WTC11 (cell line): ENCODE measurements at regions not wholly inside any gene's neighbourhood (a gene's known extent, or its start where the extent isn't known, plus 50 kb on each side); places are given as distances from the start of the nearest gene placed in this dataset.

Source experiments
- ATAC-seq: fragments of 200-7000 bp; cut with Tn5 transposase; 2 replicates; pipeline ENCODE4 v1.10.0; 2021; ENCODE audit warnings: mild to moderate bottlenecking, moderate library complexity
- CTCF ChIA-PET: fragments of 300-600 bp; sonication (Branson Sonifier 250); formaldehyde crosslinking; loops from one replicate; lab custom pipeline; 2021; ENCODE audit warnings: antibody characterized with exemption; lab: Charles Lee
- POLR2A ChIA-PET: fragments of 350-600 bp; sonication (Branson Sonifier 250); formaldehyde crosslinking; loops from one replicate; lab custom pipeline; 2021; ENCODE audit warnings: antibody characterized with exemption; lab: Charles Lee
- DNase-seq: peaks from one replicate; pipeline ENCODE4 v3.0.0; 2021; ENCODE audit warnings: low spot score
- H3K27ac Mint-ChIP-seq: 2 replicates; pipeline ENCODE4 v1.8.0; 2021; ENCODE audit warnings: mixed read lengths
- H3K27me3 Mint-ChIP-seq: 2 replicates; pipeline ENCODE4 v1.8.0; 2021; ENCODE audit warnings: low read depth, mild to moderate bottlenecking, moderate library complexity, mixed read lengths
- H3K36me3 Mint-ChIP-seq: 2 replicates; pipeline ENCODE4 v1.8.0; 2021; ENCODE audit warnings: mixed read lengths
- H3K4me1 Mint-ChIP-seq: 2 replicates; pipeline ENCODE4 v1.8.0; 2022; ENCODE audit warnings: mixed read lengths
- H3K4me3 Mint-ChIP-seq: 2 replicates; pipeline ENCODE4 v1.8.0; 2021; ENCODE audit warnings: mild to moderate bottlenecking, moderate library complexity, mixed read lengths
- H3K9me3 Mint-ChIP-seq: 2 replicates; pipeline ENCODE4 v1.8.0; 2021; ENCODE audit warnings: mixed read lengths
- ATF2 ChIP-seq: sonication (generic); formaldehyde crosslinking; IDR thresholded peaks from 2 replicates; pipeline ENCODE4 v1.8.1; 2022; ENCODE audit warnings: low read depth, missing genetic modification reagents, borderline replicate concordance
- E2F1 ChIP-seq: sonication (generic); formaldehyde crosslinking; IDR thresholded peaks from 2 replicates; pipeline ENCODE4 v1.8.0; 2022; ENCODE audit warnings: mild to moderate bottlenecking, missing genetic modification reagents
- ERG ChIP-seq: fragments of 250-450 bp; sonication (Bioruptor Pico); IDR thresholded peaks from 2 replicates; pipeline ENCODE4 v1.8.0; 2021; ENCODE audit warnings: mild to moderate bottlenecking
- ESRRA ChIP-seq: sonication (generic); formaldehyde crosslinking; IDR thresholded peaks from 2 replicates; pipeline ENCODE4 v1.8.1; 2022; ENCODE audit warnings: mild to moderate bottlenecking, missing genetic modification reagents, borderline replicate concordance
- FOXP1 ChIP-seq: sonication (generic); formaldehyde crosslinking; IDR thresholded peaks from 2 replicates; pipeline ENCODE4 v1.8.0; 2022; ENCODE audit warnings: missing genetic modification reagents, mild to moderate bottlenecking, moderate library complexity, borderline replicate concordance
- MAX ChIP-seq: sonication (generic); formaldehyde crosslinking; IDR thresholded peaks from 2 replicates; pipeline ENCODE4 v1.8.0; 2022; ENCODE audit warnings: mild to moderate bottlenecking, missing genetic modification reagents
- MLX ChIP-seq: sonication (generic); formaldehyde crosslinking; IDR thresholded peaks from 2 replicates; pipeline ENCODE4 v1.8.1; 2023; ENCODE audit warnings: mild to moderate bottlenecking, missing genetic modification reagents, moderate library complexity
- MXD4 ChIP-seq: fragments of 250-450 bp; sonication (Bioruptor Pico); IDR thresholded peaks from 2 replicates; pipeline ENCODE4 v1.8.0; 2021; ENCODE audit warnings: mild to moderate bottlenecking, moderate library complexity, borderline replicate concordance
- NR2C2 ChIP-seq: sonication (generic); formaldehyde crosslinking; IDR thresholded peaks from 2 replicates; pipeline ENCODE4 v1.8.0; 2022; ENCODE audit warnings: mild to moderate bottlenecking, missing genetic modification reagents
- PRRX2 ChIP-seq: fragments of 250-450 bp; sonication (Bioruptor Pico); IDR thresholded peaks from 2 replicates; pipeline ENCODE4 v1.8.0; 2021; ENCODE audit warnings: mild to moderate bottlenecking
- RELA ChIP-seq: sonication (generic); formaldehyde crosslinking; IDR thresholded peaks from 2 replicates; pipeline ENCODE4 v1.8.1; 2022; ENCODE audit warnings: missing genetic modification reagents, mild to moderate bottlenecking, borderline replicate concordance
- RORB ChIP-seq: fragments of 250-450 bp; sonication (Bioruptor Pico); IDR thresholded peaks from 2 replicates; pipeline ENCODE4 v1.9.0; 2021; ENCODE audit warnings: mild to moderate bottlenecking
- SMAD4 ChIP-seq: sonication (generic); formaldehyde crosslinking; IDR thresholded peaks from 2 replicates; pipeline ENCODE4 v1.8.0; 2022; ENCODE audit warnings: mild to moderate bottlenecking, missing genetic modification reagents
- STAT6 ChIP-seq: sonication (generic); formaldehyde crosslinking; conservative IDR thresholded peaks from 2 replicates; pipeline ENCODE4 v1.8.1; 2023; ENCODE audit warnings: mild to moderate bottlenecking, low read depth, missing genetic modification reagents, moderate library complexity
- TEAD4 ChIP-seq: sonication (generic); formaldehyde crosslinking; IDR thresholded peaks from 2 replicates; pipeline ENCODE4 v1.8.0; 2022; ENCODE audit warnings: mild to moderate bottlenecking, missing genetic modification reagents
- USF2 ChIP-seq: sonication (generic); formaldehyde crosslinking; IDR thresholded peaks from 2 replicates; pipeline ENCODE4 v1.8.1; 2023; ENCODE audit warnings: mild to moderate bottlenecking, missing genetic modification reagents, moderate library complexity
- ZBTB21 ChIP-seq: sonication (generic); formaldehyde crosslinking; IDR thresholded peaks from 2 replicates; pipeline ENCODE4 v1.8.1; 2023; ENCODE audit warnings: mild to moderate bottlenecking, missing genetic modification reagents, borderline replicate concordance
- ZNF281 ChIP-seq: sonication (generic); formaldehyde crosslinking; IDR thresholded peaks from 2 replicates; pipeline ENCODE4 v1.8.0; 2023; ENCODE audit warnings: mild to moderate bottlenecking, missing genetic modification reagents
- ZNF396 ChIP-seq: fragments of 250-450 bp; sonication (Bioruptor Pico); IDR thresholded peaks from 2 replicates; pipeline ENCODE4 v1.8.0; 2021; ENCODE audit warnings: mild to moderate bottlenecking, moderate library complexity, borderline replicate concordance
- ZNF425 ChIP-seq: fragments of 250-450 bp; sonication (Bioruptor Pico); conservative IDR thresholded peaks from 2 replicates; pipeline ENCODE4 v1.9.0; 2021; ENCODE audit warnings: mild to moderate bottlenecking

- no peak overlapping the region for H3K27ac Mint-ChIP-seq
- H3K27me3 Mint-ChIP-seq, result no peaks in the 10 kb centered on the region
- H3K4me1 Mint-ChIP-seq, result peaks cover 10% of the 10 kb centered on the region; the same call in 1 of the 2 replicates
- no peak for TF ChIP-seq FOXP1 (CRISPR knock-in tag)
- TF ChIP-seq NR2C2 (CRISPR knock-in tag), result no peak
- no peak for TF ChIP-seq ERG (CRISPR knock-in tag)
- TF ChIP-seq TEAD4 (CRISPR knock-in tag), result no peak
- TF ChIP-seq RORB, result no peak
- TF ChIP-seq USF2 (CRISPR knock-in tag), result no peak
- TF ChIP-seq SMAD4 (CRISPR knock-in tag), result no peak
- TF ChIP-seq MXD4 (CRISPR knock-in tag), result no peak
- TF ChIP-seq ZNF281 (CRISPR knock-in tag), result no peak
- TF ChIP-seq STAT6 (CRISPR knock-in tag), result no peak
- TF ChIP-seq ZBTB21, result no peak
- no peak for TF ChIP-seq ATF2 (CRISPR knock-in tag)
- no peak for TF ChIP-seq MAX
- TF ChIP-seq ZNF396 (CRISPR knock-in tag), result no peak
- no peak overlapping the region for H3K4me3 Mint-ChIP-seq
- peaks cover 17% of the 10 kb centered on the region; the same call in 1 of the 2 replicates for H3K9me3 Mint-ChIP-seq
- ChIA-PET CTCF (no interaction called here), POLR2A (no interaction called here)
- no peak for DNase-seq
- no peaks in the 10 kb centered on the region for H3K36me3 Mint-ChIP-seq
- no peak for ATAC-seq
Observed at GRCh38 chr3:147843331-147843730, 434.2 kb downstream of the ZIC1 start.

GRCh38 chr3:147846293-147846692, 437.1 kb downstream of the ZIC1 start:
- no peaks in the 10 kb centered on the region for H3K36me3 Mint-ChIP-seq
- H3K27ac Mint-ChIP-seq, result no peak overlapping the region
- H3K27me3 Mint-ChIP-seq, result no peaks in the 10 kb centered on the region
- no peak for ATAC-seq
- H3K4me3 Mint-ChIP-seq, result no peak overlapping the region
- ChIA-PET POLR2A (no interaction called here), CTCF (interaction anchor here (0.9 kb wide), 1 partner anchor 462 kb away, joined by 3 read pairs; no protein-coding TSS in a partner anchor)
- DNase-seq, result no peak
- H3K4me1 Mint-ChIP-seq, result 0 out of 2 replicates have a peak, but pooled peaks cover 4% of the 10 kb centered on the region
- 0 out of 2 replicates have a peak, but pooled peaks cover 8% of the 10 kb centered on the region for H3K9me3 Mint-ChIP-seq
- no peak for TF ChIP-seq E2F1
- no peak for TF ChIP-seq RELA (CRISPR knock-in tag)
- TF ChIP-seq FOXP1 (CRISPR knock-in tag), result no peak
- no peak for TF ChIP-seq ESRRA (CRISPR knock-in tag)
- TF ChIP-seq ZNF425, result no peak
- TF ChIP-seq MLX, result no peak
- no peak for TF ChIP-seq ERG (CRISPR knock-in tag)
- TF ChIP-seq PRRX2 (CRISPR knock-in tag), result no peak
